ENCODE measurements at regions not wholly inside any gene's neighbourhood (a gene's known extent, or its start where the extent isn't known, plus 50 kb on each side); places are given as distances from the start of the nearest gene placed in this dataset.

DNA sequence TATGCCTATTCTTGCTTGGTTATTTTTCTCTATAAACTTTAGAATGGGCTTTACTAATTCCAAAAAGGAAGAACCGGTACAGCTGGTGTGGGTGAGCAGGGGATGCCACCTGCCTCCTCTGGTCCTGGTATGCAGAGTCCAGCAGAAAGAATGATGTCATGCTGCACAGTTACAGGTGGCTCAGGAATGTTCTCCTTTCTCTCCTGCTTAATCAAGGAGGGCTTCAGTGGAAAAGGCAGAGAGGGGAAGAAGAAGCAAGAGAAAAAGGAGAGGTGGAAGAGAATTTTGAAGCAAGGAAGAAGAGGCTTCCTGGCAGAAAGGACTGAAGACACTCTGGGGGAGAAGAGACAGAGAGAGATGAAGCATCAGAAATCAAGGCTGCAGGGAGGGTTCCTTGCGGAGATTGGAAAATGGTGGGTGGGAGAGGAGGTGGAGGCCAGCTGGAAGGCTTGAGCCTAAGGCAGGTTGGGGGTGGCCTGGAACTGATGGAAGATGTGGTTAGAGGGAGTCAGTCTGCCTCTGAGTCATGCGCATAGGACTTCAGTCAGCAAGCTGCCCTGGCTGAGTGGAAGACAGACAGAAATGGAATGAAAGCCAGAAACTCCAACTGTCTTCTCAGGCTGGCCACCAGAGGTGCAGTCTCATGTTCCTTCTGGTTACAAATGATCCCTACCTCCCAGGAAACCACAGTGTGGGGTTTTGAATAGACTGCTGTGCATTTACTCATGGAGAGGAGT, 64.6 kb upstream of the CRHR1 start:
- H2AFZ ChIP-seq (ENCODE audit: low read length, unreplicated experiment) = no peak overlapping the region
- no peaks in the 10 kb centered on the region for H3K36me3 ChIP-seq (ENCODE audit: insufficient read depth, low read length)
- peaks cover 86% of the 10 kb centered on the region for H3K27me3 ChIP-seq (ENCODE audit: insufficient read depth, low read length)

DNA sequence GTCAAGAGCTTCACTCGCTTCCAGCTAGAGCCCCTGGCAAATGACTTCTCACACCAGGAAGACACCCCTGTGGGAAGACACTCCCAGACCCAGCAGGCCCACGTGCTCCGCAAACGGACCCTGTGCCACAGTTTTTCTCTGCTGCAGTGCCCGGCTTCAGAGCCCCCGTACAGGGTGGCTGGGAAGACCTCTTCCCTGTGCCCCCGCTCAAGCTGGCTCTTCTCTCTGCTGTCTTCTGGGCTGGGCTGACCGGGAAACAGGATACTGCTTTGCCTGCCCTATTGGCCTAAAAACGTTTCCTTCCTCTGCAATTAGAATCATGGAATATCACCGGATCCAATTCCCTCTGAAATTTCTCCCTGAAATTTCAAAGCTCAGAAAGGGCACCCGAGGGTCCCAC, 63.7 kb upstream of the CRHR1 start:
- no peaks in the 10 kb centered on the region for H3K4me1 ChIP-seq (ENCODE audit: control insufficient read depth, insufficient read depth, low read length, unreplicated experiment)
- H3K4me3 ChIP-seq (ENCODE audit: low read depth, low read length) = no peak overlapping the region
- H3K79me2 ChIP-seq (ENCODE audit: control insufficient read depth, insufficient read depth, low read length, unreplicated experiment) = no peaks in the 10 kb centered on the region
- peaks cover 84% of the 10 kb centered on the region for H3K27me3 ChIP-seq (ENCODE audit: insufficient read depth, low read length)
- no peaks in the 10 kb centered on the region for H3K36me3 ChIP-seq (ENCODE audit: insufficient read depth, low read length)
- no peak overlapping the region for H2AFZ ChIP-seq (ENCODE audit: low read length, unreplicated experiment)
- H3K27ac ChIP-seq (ENCODE audit: low read depth, low read length) = no peak overlapping the region

More for the DNA sequence above, 64.6 kb upstream of the CRHR1 start:
- Histone ChIP-seq H3K27ac (ENCODE audit: low read depth, low read length) (no peak overlapping the region), H3K4me3 (ENCODE audit: low read depth, low read length) (no peak overlapping the region), H3K79me2 (ENCODE audit: control insufficient read depth, insufficient read depth, low read length, unreplicated experiment) (no peaks in the 10 kb centered on the region), H3K4me1 (ENCODE audit: control insufficient read depth, insufficient read depth, low read length, unreplicated experiment) (no peaks in the 10 kb centered on the region)

GRCh38 chr17:45722161-45722560, 62.0 kb upstream of the CRHR1 start:
- no peaks in the 10 kb centered on the region for H3K79me2 ChIP-seq (ENCODE audit: control insufficient read depth, insufficient read depth, low read length, unreplicated experiment)
- no peak overlapping the region for H3K4me3 ChIP-seq (ENCODE audit: low read depth, low read length)
- no peaks in the 10 kb centered on the region for H3K36me3 ChIP-seq (ENCODE audit: insufficient read depth, low read length)
- no peak overlapping the region for H3K27ac ChIP-seq (ENCODE audit: low read depth, low read length)
- peaks cover 84% of the 10 kb centered on the region for H3K27me3 ChIP-seq (ENCODE audit: insufficient read depth, low read length)
- no peak overlapping the region for H2AFZ ChIP-seq (ENCODE audit: low read length, unreplicated experiment)
- H3K4me1 ChIP-seq (ENCODE audit: control insufficient read depth, insufficient read depth, low read length, unreplicated experiment) = no peaks in the 10 kb centered on the region

DNA sequence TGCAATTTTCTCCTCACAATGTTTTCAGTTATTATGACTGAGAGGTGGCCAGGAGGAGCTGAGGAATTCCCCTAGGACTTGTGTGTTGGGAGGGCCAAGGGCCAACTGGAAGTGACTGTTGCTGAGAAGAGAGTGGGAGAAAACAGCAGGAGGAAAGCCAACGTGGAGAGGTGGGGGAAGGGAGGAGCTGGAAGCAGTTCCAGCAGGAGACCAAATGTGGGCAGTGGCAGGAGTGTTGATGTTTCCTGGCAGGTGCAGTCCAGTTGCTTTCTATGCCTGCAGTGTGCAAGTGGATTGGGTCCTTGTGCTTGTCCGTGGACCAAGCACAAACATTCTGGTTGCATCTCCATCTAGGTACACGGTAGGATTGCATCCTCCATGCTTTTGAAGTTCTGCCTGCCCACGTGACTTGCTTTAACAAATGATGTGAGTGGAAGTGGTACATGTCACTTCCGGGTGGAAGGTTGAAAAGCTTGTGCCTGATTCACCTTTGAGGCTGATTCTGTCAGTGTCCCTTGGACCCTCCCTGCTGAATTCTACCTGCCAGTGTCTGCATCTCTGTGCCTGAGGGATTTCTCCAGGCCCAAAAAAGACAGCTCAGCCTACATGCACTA, 54.7 kb upstream of the CRHR1 start:
- Histone ChIP-seq H3K4me3 (ENCODE audit: low read depth, low read length) (no peak overlapping the region), H2AFZ (ENCODE audit: low read length, unreplicated experiment) (no peak overlapping the region), H3K4me1 (ENCODE audit: control insufficient read depth, insufficient read depth, low read length, unreplicated experiment) (no peaks in the 10 kb centered on the region), H3K27ac (ENCODE audit: low read depth, low read length) (no peak overlapping the region), H3K27me3 (ENCODE audit: insufficient read depth, low read length) (peaks cover 55% of the 10 kb centered on the region), H3K79me2 (ENCODE audit: control insufficient read depth, insufficient read depth, low read length, unreplicated experiment) (no peaks in the 10 kb centered on the region), H3K36me3 (ENCODE audit: insufficient read depth, low read length) (no peaks in the 10 kb centered on the region)

GRCh38 chr17:45730192-45730591, 53.9 kb upstream of the CRHR1 start:
- H3K4me1 ChIP-seq (ENCODE audit: control insufficient read depth, insufficient read depth, low read length, unreplicated experiment) = no peaks in the 10 kb centered on the region
- no peaks in the 10 kb centered on the region for H3K36me3 ChIP-seq (ENCODE audit: insufficient read depth, low read length)
- no peak overlapping the region for H3K27ac ChIP-seq (ENCODE audit: low read depth, low read length)
- H3K79me2 ChIP-seq (ENCODE audit: control insufficient read depth, insufficient read depth, low read length, unreplicated experiment) = no peaks in the 10 kb centered on the region
- no peak overlapping the region for H3K4me3 ChIP-seq (ENCODE audit: low read depth, low read length)
- peaks cover 58% of the 10 kb centered on the region for H3K27me3 ChIP-seq (ENCODE audit: insufficient read depth, low read length)
- no peak overlapping the region for H2AFZ ChIP-seq (ENCODE audit: low read length, unreplicated experiment)

- Histone ChIP-seq H3K4me1 (ENCODE audit: control insufficient read depth, insufficient read depth, low read length, unreplicated experiment) (no peaks in the 10 kb centered on the region), H3K4me3 (ENCODE audit: low read depth, low read length) (no peak overlapping the region), H3K79me2 (ENCODE audit: control insufficient read depth, insufficient read depth, low read length, unreplicated experiment) (no peaks in the 10 kb centered on the region), H3K27ac (ENCODE audit: low read depth, low read length) (no peak overlapping the region), H3K36me3 (ENCODE audit: insufficient read depth, low read length) (no peaks in the 10 kb centered on the region), H2AFZ (ENCODE audit: low read length, unreplicated experiment) (no peak overlapping the region), H3K27me3 (ENCODE audit: insufficient read depth, low read length) (peaks cover 57% of the 10 kb centered on the region)
These were observed 52.7 kb upstream of the CRHR1 start for GRCh38 chr17:45731459-45731858.

GRCh38 chr17:45732926-45733505, 51.1 kb upstream of the CRHR1 start:
- H3K36me3 ChIP-seq (ENCODE audit: insufficient read depth, low read length) = no peaks in the 10 kb centered on the region

GRCh38 chr17:45733781-45734180, 50.3 kb upstream of the CRHR1 start:
- Histone ChIP-seq H3K27me3 (ENCODE audit: insufficient read depth, low read length) (peaks cover 57% of the 10 kb centered on the region), H3K27ac (ENCODE audit: low read depth, low read length) (no peak overlapping the region), H3K4me1 (ENCODE audit: control insufficient read depth, insufficient read depth, low read length, unreplicated experiment) (no peaks in the 10 kb centered on the region), H3K79me2 (ENCODE audit: control insufficient read depth, insufficient read depth, low read length, unreplicated experiment) (no peaks in the 10 kb centered on the region), H2AFZ (ENCODE audit: low read length, unreplicated experiment) (no peak overlapping the region), H3K4me3 (ENCODE audit: low read depth, low read length) (no peak overlapping the region), H3K36me3 (ENCODE audit: insufficient read depth, low read length) (no peaks in the 10 kb centered on the region)

More at GRCh38 chr17:45732926-45733505, 51.1 kb upstream of the CRHR1 start:
- Histone ChIP-seq H2AFZ (ENCODE audit: low read length, unreplicated experiment) (no peak overlapping the region), H3K4me3 (ENCODE audit: low read depth, low read length) (no peak overlapping the region), H3K27ac (ENCODE audit: low read depth, low read length) (no peak overlapping the region), H3K4me1 (ENCODE audit: control insufficient read depth, insufficient read depth, low read length, unreplicated experiment) (no peaks in the 10 kb centered on the region), H3K79me2 (ENCODE audit: control insufficient read depth, insufficient read depth, low read length, unreplicated experiment) (no peaks in the 10 kb centered on the region), H3K27me3 (ENCODE audit: insufficient read depth, low read length) (peaks cover 57% of the 10 kb centered on the region)

All from ACC112 (cell line).